Adrenal gland (tissue), 5 donors: ENCODE measurements at regions not wholly inside any gene's neighbourhood (a gene's known extent, or its start where the extent isn't known, plus 50 kb on each side); places are given as distances from the start of the nearest gene placed in this dataset.

Source experiments
- POLR2A ChIP-seq, 2 donors: fragments of 450-650 bp; IDR thresholded peaks; one replicate each; pipeline ENCODE4 v1.6.1; 2017; ENCODE audit warnings: antibody characterized with exemption in 2 of 2, mild to moderate bottlenecking in 2 of 2, moderate library complexity in 1 of 2
- TF ChIP-seq, protein P1 (sequence below), 6 experiments: fragments of 450-650 bp in 4 of 6; fragments of 200-600 bp in 2 of 6; sonication (generic) in 1 of 6; IDR thresholded peaks; 1 replicate in 5 of 6; 2 replicates in 1 of 6; pipeline versions ENCODE4 v1.5.1 to v1.8.0; 2016 to 2021; ENCODE audit warnings: antibody characterized with exemption in 6 of 6, mild to moderate bottlenecking in 2 of 6, moderate library complexity in 1 of 6
- donor health status: DM: no; HTN: no; CAD: no.

DNA sequence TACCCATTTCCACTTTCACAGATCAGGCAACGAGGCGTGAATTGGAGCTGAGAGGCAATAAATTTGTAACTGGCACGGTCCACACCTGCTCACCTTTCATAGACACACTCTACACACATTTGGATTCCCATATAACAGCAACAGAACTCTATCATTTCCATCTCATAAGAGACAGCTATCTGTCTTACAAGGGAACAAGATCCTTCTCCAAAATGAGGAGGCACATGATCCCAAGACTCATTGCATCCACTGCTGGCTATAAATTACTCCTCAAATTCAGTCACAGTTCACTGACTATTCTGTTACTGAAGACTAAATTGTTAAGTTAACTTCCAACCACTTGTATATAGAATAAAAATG lies 342.8 kb downstream of the MATN1 start:
- TF ChIP-seq, protein P1, sequence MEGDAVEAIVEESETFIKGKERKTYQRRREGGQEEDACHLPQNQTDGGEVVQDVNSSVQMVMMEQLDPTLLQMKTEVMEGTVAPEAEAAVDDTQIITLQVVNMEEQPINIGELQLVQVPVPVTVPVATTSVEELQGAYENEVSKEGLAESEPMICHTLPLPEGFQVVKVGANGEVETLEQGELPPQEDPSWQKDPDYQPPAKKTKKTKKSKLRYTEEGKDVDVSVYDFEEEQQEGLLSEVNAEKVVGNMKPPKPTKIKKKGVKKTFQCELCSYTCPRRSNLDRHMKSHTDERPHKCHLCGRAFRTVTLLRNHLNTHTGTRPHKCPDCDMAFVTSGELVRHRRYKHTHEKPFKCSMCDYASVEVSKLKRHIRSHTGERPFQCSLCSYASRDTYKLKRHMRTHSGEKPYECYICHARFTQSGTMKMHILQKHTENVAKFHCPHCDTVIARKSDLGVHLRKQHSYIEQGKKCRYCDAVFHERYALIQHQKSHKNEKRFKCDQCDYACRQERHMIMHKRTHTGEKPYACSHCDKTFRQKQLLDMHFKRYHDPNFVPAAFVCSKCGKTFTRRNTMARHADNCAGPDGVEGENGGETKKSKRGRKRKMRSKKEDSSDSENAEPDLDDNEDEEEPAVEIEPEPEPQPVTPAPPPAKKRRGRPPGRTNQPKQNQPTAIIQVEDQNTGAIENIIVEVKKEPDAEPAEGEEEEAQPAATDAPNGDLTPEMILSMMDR (IDR thresholded peaks at IDR 0.05), result peak in 1 of 6 experiments; percentile 6
- no peak for TF ChIP-seq POLR2A (IDR thresholded peaks at IDR 0.05)
